DMS53 treated with DMSO at 0.1 percent for 48 hours (cell line): ENCODE measurements at regions not wholly inside any gene's neighbourhood (a gene's known extent, or its start where the extent isn't known, plus 50 kb on each side); places are given as distances from the start of the nearest gene placed in this dataset.

Source experiments
- DNase-seq: peaks from one replicate; lab custom pipeline; 2025; ENCODE audit not compliant: unreplicated experiment; lab: John Stamatoyannopoulos, UW

DNA sequence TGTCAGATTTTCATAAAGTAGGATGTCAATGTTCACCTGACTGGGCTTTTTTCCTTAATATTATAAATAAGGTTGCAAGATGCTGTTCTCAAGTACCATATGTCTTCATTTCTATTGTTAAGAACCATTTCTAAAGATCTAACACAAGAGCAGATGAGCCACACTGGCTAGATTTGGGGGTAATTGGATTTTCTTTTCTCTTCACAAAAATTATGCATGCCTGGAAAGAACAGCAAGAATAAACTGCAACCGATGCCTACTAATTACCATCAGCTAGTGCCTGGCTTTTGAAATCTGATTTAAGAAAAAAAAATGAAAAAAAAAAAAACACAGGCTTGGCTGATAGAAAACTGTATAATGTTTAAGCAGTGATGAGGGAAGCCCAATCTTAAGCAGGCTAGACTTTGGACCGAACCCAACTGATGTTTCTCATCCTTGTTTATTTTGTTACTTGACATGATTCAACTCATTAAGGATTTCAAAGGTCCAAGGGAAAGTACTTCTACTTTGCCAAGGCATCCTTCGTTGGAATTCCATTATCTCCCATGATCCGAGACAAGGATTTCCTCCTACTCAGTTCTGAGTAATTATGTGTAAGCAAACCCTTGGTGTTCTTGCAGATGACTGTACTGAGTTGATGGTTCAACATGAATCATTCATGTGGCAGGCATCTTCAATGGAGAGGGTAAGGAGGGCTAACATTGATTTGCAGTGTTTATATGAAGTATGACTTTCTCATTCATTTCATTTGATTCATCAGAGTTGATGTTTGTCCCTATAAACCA lies 300.5 kb downstream of the SPRY2 start:
- DNase-seq, result no peak

DNA sequence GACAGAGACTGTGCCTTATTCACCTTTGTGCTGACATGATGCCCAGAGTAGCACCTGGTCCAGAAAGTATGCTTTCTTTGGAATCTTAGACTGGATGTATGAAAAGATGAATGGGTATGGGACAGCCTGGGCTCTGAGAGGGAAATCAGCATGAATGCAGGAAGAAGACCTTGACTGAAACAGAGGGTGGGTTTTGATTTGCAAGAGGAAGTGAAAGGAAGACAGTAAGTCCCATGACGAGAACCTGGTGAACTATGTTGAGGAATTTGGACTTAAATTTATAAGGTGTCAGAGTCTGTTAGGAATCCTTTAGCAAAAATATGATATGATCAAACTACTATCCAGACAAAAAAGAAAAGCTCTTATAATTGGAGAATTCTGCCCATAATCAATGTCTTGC lies 301.9 kb downstream of the SPRY2 start:
- DNase-seq, result no peak

DNA sequence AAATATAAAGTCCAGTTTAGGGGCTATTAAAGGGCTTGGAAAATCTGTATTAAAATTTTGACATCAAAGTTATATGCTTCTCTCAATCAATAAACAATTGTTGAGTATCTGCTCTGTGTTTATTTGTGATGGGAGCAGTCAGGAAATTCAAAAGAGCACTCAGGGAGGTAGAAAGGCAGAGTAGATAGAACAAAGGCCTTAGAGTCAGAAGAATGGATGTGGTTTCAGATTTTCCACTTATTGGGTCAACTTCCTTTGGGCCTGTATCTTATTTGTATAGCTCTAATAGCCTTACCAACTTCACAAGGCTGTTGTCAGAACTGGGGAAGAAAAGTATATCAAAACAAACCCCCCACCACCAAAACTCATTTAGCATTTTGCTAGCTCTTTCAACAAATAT lies 302.6 kb downstream of the SPRY2 start:
- DNase-seq, result no peak

DNA sequence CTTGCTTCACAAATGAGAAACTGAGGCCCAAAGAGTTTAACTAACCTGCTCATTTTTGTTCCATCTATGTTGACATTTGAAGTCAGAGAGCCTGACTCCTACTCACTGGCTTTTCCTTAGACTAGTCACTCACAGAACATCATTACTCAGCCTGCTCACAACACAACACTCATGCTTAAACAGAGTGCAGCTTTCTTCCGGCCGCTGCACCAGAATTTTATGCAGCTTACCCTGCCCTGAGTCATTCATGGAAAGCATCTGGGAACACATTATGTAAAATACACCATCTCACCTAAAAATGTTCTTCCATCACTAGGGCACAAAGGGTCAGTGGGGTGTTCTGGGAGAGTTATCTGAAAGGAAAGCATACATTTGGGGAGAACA lies 303.4 kb downstream of the SPRY2 start:
- no peak for DNase-seq

DNA sequence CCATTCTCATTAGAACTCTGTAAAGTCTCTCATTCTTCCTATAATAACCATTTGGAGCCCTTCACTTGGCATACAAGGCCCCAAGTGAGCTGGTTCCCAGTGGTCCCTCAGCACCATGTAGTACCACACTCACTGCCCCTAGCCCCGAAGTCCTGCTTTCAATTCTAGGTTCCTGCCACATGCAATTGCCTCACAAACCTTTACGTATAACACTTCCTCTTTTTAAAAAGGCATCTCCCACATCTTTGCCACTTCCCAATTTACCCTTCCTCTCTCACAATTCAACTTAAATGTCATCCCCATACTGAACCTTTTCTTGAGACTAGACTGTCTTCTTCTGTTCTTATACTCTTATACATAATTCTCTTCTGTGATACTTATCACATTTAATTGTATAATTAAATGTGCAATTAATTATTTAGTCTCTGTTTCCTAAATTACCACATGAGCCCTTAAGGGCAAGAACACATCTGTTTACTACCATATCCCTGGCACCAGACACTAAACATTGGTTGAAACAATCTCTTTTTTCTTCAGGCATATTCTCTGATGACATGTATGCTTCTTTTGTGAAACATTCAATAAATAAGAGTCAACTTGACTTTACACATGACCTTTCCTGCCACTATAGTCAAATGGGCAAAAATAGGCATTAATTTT lies 304.0 kb downstream of the SPRY2 start:
- no peak for DNase-seq

DNA sequence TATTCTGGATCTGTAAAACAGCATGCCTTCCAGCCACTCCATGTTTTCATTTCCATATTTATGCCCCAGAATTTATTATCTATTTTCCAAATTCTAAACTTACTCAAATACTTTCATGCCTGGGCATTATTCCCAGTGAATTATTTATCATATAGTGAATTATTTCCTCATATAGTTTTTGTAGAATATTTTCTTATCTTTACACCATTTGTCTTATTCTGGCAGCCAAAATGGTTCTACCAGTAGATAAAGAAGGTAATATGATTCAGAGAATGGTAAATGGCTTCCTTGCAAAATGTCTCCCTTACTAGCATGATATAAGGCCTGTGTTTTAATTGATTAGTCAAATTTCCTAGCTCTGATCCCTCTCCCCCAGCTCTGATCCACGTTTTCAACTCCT lies 305.8 kb downstream of the SPRY2 start:
- no peak for DNase-seq

DNA sequence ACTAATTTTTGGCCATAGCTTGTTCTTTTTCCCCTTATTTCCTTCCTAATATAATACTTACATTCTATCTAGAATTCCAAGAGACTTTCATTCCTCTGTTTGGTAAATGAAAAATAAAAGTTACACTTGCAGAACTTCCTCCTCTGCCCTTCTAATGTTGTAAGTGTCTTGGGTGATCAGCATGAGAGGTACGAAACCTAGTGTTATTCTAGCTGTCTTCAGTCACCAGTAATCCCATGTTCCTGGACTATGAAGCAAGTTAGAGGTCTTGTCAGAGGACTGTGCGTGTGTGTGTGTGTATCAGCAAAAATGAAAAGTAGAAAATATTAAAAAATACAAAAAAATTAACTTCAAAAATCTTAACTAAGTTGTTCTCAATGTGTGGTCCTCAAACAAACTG lies 307.0 kb downstream of the SPRY2 start:
- no peak for DNase-seq

DNA sequence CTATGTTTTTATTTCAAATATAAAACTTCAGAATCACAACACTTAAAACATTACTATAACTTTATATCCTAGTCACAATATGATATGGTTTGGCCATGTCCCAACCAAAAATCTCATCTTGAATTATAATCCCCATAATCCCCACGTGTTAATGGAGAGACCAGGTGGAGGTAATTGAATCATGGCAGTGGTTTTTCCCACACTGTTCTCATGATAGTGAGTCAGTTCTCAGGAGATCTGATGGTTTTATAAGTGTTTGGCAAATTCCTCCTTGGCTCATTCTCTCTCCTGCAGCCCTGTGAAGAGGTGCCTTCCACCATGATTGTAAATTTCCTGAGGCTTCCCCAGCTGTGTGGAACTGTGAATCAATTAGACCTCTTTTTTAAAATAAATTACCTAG lies 307.6 kb downstream of the SPRY2 start:
- no peak for DNase-seq

DNA sequence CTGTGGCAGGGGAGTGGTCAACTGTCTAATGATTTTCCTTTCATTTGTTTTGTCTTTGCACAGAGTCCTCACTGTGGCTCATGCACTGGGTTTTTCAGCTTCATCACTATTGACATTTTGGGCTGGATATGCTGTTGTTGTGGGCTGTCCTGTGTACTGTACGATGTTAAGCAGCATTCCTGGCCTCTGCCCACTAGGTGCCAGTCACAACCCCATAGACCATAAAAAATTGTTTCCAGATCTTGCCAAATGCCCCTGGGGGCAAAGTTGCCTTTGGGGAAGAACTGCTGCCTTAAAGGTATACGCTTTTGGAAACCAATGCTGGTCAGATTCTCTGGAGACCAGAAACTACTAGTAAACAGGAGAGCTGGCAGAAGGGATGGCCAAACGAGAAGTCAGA lies 310.4 kb downstream of the SPRY2 start:
- DNase-seq, result no peak

DNA sequence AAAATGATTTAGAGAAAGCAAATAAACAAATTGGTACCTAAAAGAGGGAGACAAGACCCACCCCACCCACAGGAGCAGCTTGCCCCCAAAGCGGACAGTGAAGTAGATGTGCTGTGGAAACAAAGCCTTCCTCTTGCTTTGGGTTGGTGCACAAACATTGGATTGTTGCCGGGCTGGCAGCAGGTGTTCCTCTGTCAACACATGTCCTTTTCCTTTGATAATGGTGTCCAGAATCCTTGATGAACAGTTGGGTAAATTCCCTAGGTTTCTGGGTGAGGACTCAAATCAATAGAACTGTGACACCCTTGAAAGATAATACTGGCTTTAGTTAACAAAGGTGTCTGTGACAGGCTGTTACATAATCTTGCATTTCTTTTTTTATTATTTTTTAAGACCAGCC lies 311.8 kb downstream of the SPRY2 start:
- peak; percentile 19 for DNase-seq

DNA sequence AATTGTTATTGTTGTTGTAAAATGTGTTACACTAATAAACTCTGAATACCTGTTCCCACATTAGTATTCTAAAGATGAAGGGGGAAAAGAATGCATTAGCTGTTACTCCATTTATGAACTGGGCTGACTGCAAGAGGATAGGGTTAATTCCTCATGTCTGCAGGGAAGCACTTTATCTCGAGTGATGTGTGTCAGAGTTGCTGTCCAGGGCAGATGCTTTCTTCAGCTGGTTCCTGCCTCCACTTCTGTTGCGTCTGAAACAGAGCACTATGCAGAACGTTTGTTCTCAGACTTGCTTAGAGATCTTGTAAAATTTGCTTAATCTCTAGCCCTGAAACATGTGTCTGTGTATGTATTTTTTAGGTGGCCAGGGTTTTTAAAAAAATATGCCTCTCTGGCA lies 318.8 kb downstream of the SPRY2 start:
- DNase-seq, result no peak

DNA sequence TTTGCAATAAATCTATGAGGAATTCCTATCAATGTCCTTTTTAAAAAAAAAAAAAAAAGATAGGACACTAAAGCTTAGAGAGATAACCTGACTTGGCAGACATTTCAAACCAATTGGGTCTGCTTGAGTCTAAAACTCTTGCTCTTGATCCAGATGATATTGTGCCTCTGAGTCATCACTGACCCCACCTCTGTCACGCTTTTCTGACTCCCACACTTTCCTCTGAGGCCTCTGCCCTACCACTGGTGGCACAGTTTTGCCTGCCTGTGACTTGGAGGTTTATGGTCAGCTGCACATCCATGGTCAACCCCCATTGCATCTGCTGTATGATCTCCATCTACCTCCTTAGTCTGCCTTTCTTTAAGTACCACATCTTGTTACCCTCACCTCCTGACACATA lies 328.7 kb downstream of the SPRY2 start:
- no peak for DNase-seq

DNA sequence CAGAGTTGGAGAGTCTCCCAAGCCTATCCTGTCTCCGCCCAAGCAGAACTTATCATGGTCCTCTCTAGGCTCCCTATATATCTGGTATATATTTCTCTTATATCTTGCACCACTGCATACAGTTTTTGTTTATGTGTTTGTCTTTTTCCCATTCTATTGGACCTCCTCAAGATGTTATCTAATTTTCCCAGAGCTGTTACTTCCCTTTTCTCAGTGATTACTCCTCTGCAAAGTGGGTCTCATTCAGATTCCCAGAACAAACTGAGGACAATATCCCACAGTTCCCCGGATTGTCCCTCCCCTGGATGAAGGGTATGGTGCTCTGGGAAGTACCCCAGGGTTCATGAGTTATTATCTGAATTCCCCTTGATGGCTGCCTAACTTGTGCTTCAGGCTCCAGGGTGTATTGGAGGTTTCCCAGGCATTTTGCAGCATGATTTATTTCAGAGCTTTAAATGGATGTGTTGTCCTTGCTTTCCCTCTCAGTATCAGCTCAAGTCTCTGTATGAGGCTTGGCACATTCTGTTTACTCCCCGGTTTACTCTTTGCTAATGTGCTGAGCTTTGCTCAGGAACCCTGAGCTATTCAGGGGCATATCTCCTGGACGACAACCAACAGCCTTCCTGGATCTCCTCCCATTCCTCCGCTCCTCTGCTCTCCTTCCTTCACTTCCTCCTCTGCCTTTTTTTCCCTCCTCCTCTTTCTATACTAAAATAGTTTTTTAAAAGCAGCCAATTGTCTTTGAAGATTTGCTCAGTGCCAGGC lies 329.3 kb downstream of the SPRY2 start:
- DNase-seq, result no peak

DNA sequence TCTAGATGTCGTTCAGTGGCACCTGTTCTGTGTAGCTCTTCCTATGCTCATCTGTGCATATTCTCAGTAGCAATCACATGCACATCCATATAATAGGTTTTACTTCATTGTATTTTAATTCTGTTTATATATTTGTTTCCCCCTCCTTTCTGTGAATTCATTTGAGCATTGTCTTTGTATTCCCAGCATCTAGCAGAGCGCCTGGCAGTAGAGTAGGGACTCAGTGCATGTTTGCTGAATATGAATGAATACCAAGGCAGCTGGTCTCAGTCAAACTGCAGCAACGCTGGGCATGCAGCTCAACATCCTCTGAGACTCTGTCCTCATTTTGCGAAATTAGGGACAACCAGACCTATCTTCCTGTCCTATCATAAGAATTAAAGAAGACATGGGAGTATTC lies 330.1 kb downstream of the SPRY2 start:
- no peak for DNase-seq

DNA sequence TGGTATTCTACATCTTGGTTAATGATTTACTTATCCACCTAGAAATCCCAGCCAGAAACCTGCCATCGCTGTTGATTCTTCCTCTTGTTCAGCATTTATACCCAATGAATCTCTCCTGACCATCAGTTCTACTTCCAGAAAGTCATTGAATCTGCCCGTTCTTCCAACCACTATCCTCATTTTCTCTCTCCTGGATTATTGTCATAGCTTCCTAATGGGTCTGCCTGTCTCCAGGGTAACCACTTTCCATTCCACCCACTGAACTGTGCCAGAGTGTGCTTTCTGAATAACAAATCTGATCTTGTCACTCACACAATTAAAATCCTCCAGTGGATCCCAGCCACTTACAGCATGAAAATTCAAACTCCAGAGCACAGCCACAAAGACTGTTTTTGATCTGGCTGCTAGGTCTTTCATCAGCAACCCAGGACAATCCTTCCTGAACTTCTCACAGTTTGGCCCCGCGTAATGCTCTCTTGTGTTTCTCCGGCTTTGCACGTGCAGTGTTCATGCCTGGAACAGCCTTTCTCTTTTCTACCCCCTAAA lies 330.6 kb downstream of the SPRY2 start:
- DNase-seq, result no peak

DNA sequence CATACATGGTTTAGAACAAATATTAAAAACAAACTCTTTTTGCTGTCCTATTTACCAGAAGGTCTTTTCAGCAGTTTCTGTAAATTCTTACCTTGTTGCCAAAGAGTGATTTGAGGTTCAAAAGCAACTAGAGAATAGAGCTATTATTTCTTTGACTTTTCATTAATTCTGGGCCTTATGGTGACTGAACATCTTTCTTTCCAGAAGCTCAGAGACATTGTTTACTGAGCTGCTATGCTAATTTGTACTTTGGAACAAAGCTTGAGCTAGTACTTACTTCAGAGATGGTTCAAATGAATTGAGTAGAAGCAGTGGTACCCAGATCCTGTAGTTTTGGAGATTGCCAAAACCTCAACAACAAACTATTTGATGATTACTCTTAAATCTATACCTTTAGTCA lies 331.2 kb downstream of the SPRY2 start:
- no peak for DNase-seq

DNA sequence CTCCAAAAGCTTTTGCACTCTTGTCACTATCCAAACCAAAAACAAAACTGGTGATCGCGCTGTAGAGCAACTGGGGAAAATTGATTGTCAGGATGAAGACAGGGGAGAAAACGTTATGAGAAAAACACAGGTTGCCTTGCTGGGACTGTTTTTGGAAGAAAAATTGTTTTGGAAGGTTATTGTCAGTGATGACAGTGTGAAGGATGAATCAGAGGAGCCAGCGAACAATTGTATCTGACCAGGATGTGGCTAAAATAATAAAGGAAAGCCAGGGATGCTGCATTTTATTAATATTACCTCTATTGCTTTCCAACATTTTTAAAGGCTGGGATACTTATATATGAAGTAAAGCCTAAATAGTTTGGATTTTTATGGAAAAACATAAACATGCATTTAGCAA lies 334.0 kb downstream of the SPRY2 start:
- DNase-seq, result no peak

DNA sequence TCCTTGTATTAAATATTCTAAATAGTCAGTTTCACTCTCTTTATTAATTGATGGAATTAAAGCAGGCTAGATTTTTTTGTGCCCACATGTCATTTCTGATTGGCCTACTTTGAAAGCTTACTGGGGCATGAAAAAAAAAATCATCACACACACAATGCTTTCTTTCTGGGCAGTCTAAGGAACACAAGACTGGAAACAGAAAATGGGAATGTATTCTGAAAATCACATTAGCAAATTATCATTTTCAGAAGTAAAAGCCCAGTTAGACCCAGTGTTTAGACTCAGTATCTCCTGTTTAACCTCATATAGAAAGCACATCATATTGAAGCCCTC lies 339.4 kb downstream of the SPRY2 start:
- DNase-seq, result no peak

DNA sequence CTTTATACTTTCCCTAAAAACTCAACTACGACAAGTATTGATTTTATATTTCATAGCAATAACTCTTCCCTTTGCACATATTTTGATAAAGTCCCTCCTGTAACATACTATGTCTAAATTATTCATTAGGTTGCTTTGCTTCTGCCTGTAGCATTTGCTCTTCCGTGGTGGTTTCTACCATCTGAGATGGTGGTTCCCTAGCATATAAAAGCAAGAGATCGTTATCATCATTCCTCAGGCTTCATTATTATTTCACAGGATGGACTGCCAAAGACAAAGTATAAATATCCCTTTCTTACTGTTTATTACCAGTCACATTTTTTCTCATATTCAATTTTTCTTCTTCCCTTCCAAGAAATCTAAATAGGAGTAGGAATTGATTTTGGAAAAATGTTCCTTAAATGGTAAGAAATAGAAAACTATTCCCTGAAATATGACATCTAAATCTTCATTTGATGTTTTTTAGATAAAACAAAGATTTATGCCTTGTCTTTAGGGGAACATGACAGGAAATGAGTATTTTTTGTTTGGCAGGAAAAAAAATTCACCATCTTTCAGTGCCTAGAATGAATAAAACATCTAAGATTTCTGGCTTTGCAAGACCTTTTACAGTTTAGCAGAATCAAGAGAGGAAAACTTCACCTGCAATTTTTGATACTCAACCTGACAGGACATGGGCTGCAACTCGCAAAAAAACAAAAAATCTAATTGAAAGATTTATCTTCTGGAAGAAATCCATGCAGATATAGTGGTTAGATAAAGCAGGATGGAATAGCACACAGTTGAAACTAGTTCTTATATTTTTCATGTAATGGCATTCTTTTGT lies 340.0 kb downstream of the SPRY2 start:
- DNase-seq, result no peak

DNA sequence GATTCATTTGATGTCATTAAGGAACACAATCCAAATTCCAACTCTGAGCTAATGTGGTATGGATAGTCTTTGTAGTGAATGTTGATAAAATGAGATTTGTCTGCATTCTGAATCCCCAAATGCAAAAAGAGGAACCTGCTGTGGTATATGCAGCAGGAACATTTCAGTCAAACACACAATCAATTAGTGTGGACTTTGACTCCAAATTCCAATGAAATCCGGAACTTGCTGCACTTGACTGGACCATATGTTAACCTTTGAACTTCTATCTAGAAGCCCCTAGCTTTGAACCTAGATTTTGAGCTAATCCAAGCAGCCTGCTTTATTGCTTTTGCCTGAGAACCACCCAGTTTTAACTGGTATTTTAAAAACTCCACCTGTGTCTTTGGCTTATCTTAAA lies 341.3 kb downstream of the SPRY2 start:
- no peak for DNase-seq

DNA sequence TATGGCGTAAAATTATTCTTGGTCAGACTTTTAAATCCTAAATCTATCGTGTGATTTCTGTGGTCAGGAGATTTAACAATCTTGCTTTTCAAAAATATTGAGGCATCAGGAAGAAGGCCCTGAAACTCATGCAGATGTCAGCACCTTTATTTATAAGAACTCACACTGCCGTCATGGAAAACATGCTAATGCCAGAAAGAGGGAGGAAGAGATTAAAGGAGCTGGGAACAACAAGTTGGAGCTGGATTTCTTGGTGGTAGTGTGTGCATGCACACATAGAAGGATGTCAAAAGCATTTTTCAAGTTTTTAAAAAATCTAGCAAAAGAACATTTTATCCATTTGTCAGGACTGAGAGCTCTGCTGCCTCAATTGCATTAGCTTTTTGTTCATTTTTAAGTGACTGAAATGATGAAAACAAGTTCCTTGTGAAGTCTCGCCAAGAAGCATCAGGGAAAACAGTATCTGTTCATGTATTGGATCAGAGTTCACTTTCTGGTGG lies 342.5 kb downstream of the SPRY2 start:
- DNase-seq, result no peak
